ENCODE measurements at regions not wholly inside any gene's neighbourhood (a gene's known extent, or its start where the extent isn't known, plus 50 kb on each side); places are given as distances from the start of the nearest gene placed in this dataset.

DNA sequence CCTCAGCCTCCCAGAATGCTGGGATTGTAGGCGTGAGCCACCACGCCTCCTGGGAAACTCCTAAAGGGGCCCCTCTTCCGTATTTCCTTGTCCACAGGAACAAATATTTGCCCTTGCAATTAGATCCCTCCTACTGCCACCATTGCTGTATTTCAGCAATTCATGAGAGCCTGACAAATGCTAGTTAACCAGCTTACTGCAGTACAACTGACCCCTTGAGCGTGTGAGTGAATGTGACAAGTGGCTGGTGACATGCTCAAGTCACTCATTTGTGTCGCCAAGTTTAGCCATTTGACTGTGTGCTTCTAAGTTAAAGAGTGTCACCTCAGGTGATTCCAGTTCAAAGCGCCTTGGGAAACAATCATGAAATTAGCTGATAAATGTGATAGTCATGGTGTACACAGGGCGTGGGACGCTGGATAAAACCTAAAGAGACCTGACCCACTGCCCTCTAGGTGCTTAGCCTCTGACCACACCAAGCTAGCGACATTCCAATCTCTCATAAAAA is 56.1 kb upstream of the MAP1LC3B2 start:
- Histone ChIP-seq H3K27ac (ENCODE audit: insufficient read depth, low read depth, low read length, poor library complexity, severe bottlenecking) (no peak overlapping the region), H3K36me3 (ENCODE audit: control insufficient read depth, insufficient read depth, low read length) (no peaks in the 10 kb centered on the region), H3K4me1 (ENCODE audit: control insufficient read depth, insufficient read depth, low read length) (peaks cover 9% of the 10 kb centered on the region), H3K9me3 (ENCODE audit: control insufficient read depth, low read length) (no peaks in the 10 kb centered on the region), H3K27me3 (ENCODE audit: control insufficient read depth, insufficient read depth, low read length, poor library complexity, severe bottlenecking) (no peaks in the 10 kb centered on the region), H3K4me3 (ENCODE audit: insufficient read depth, low read depth, low read length) (no peak overlapping the region)
- 93% methylated on average over 9 of the region's 9 CpGs for WGBS, 2 experiments

DNA sequence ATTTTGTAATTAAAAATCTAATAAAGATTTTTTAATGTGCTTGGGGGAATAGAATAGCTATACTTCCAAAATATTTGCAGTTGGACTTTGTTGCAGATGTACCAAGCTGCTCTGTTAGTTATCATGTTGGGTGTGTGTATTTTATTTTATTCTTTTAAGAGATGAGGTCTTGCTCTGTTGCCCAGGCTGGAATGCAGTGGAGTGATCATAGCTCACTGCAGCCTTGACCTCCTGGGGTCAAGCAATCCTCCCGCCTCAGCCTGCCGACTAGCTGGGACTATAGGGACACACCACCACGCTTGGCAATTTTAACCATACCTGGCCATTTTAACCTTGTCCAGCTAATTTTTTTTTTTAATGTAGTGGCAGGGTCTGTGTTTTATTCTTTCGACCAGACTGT is 54.7 kb upstream of the MAP1LC3B2 start:
- no peaks in the 10 kb centered on the region for H3K9me3 ChIP-seq (ENCODE audit: control insufficient read depth, low read length)
- H3K36me3 ChIP-seq (ENCODE audit: control insufficient read depth, insufficient read depth, low read length) = no peaks in the 10 kb centered on the region
- peaks cover 10% of the 10 kb centered on the region for H3K4me1 ChIP-seq (ENCODE audit: control insufficient read depth, insufficient read depth, low read length)
- no peak overlapping the region for H3K27ac ChIP-seq (ENCODE audit: insufficient read depth, low read depth, low read length, poor library complexity, severe bottlenecking)
- H3K4me3 ChIP-seq (ENCODE audit: insufficient read depth, low read depth, low read length) = no peak overlapping the region
- WGBS, 2 experiments = 84 to 86% methylated on average over 4 of the region's 4 CpGs
- peaks cover 5% of the 10 kb centered on the region for H3K27me3 ChIP-seq (ENCODE audit: control insufficient read depth, insufficient read depth, low read length, poor library complexity, severe bottlenecking)

DNA sequence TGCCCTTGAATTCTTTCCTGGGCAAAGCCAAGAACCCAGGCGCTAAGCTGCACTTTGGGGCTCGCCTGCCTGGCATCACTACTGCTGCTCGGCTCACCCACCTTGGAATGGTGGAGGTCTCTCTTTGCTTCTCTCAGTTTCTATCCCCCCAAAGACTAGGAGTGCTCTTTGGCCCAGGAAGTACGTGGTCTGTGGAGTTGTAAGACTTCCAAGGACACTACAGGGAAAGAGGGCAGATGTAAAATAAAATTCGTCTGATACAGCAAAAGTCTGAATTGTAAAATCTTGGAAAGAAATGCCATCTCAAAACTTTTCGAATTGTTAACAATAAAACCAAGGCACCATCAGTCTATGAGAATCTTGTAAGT is 52.5 kb upstream of the MAP1LC3B2 start:
- H3K27me3 ChIP-seq (ENCODE audit: control insufficient read depth, insufficient read depth, low read length, poor library complexity, severe bottlenecking) = peaks cover 5% of the 10 kb centered on the region
- WGBS, 2 experiments = 74 to 81% methylated on average over 6 of the region's 6 CpGs
- peak overlapping the region; percentile 13 for H3K4me3 ChIP-seq (ENCODE audit: insufficient read depth, low read depth, low read length)
- no peaks in the 10 kb centered on the region for H3K36me3 ChIP-seq (ENCODE audit: control insufficient read depth, insufficient read depth, low read length)
- H3K9me3 ChIP-seq (ENCODE audit: control insufficient read depth, low read length) = no peaks in the 10 kb centered on the region
- H3K4me1 ChIP-seq (ENCODE audit: control insufficient read depth, insufficient read depth, low read length) = peaks cover 10% of the 10 kb centered on the region
- peak overlapping the region; percentile 66 for H3K27ac ChIP-seq (ENCODE audit: insufficient read depth, low read depth, low read length, poor library complexity, severe bottlenecking)

DNA sequence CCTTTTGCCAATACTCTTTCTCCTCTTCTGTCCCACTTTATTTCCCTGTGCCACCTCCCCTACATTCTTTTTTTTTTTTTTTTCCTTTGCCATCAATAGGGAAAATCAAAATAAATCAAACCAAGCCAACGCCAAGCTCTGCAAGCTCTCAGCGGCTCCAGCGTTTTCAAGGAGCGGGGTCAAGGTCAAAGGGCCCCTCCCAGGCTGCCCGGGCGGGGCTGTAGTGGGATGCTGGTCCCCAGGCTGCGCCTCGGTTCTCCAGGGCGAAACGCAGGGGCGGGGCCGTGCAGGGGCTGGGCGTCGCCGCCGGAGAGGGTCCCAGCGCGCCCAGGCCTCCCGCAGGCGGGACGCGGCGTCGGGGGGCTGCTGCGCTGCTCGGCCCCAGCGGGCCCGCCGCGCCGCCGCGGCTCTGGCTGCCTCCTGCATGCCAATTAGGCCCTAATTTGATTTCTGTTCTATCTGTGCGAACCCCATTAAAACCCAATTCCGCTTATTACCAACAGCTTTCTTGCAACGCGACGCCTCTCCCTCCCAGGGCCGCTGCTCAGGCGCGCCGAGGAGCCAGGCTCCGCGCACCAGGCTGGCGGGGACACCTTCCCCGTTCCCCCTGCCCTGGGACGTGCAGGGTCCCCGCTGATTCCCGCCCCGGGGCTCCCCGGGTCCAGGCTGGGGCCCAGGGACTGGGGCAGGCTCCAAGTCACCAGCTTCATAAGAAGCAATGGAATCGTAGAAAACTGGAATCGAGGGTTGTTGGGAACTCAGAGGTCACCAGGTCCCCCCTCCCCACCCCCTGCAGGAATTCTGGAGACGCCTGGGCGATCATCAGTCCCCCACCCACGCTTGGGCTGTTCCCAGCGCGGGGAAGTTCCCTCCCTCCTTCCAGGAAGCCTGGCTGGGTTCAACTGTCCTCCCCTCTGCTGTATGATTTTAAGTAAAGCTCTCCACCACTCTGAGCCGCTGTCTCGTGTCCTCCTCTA is 50.7 kb upstream of the MAP1LC3B2 start:
- Histone ChIP-seq H3K27ac (ENCODE audit: insufficient read depth, low read depth, low read length, poor library complexity, severe bottlenecking) (no peak overlapping the region), H3K4me3 (ENCODE audit: insufficient read depth, low read depth, low read length) (peak overlapping the region; percentile 54), H3K4me1 (ENCODE audit: control insufficient read depth, insufficient read depth, low read length) (peaks cover 10% of the 10 kb centered on the region), H3K27me3 (ENCODE audit: control insufficient read depth, insufficient read depth, low read length, poor library complexity, severe bottlenecking) (peaks cover 5% of the 10 kb centered on the region), H3K36me3 (ENCODE audit: control insufficient read depth, insufficient read depth, low read length) (no peaks in the 10 kb centered on the region), H3K9me3 (ENCODE audit: control insufficient read depth, low read length) (no peaks in the 10 kb centered on the region)
- WGBS, 2 experiments = 3% methylated on average over 60 of the region's 60 CpGs
